Adrenal gland (tissue), 9 donors: ENCODE measurements at regions not wholly inside any gene's neighbourhood (a gene's known extent, or its start where the extent isn't known, plus 50 kb on each side); places are given as distances from the start of the nearest gene placed in this dataset.

Experiments used
- DNase-seq, 7 donors: peaks; one replicate each; pipeline ENCODE4 v3.0.0-alpha.2; 2019 to 2020
- H3K27ac ChIP-seq, 5 donors: fragments of 200-600 bp; sonication (generic) in 4 of 5; 1 replicate in 3 of 5; 2 replicates in 2 of 5; pipeline versions ENCODE4 v1.5.1 to v1.8.0; 2016 to 2020; ENCODE audit warnings: mild to moderate bottlenecking in 1 of 5
- H3K27me3 ChIP-seq: fragments of 200-600 bp; 2 replicates; pipeline ENCODE4 v1.8.0; 2021
- H3K36me3 ChIP-seq, 2 donors: fragments of 200-600 bp; replicated peaks in 1 of 2; 1 replicate in 1 of 2; 2 replicates in 1 of 2; pipeline versions ENCODE4 v1.5.1 to v1.8.0; 2018 to 2022
- H3K4me1 ChIP-seq, 2 donors: fragments of 200-600 bp; replicated peaks in 1 of 2; 1 replicate in 1 of 2; 2 replicates in 1 of 2; pipeline versions ENCODE4 v1.5.1 to v1.8.0; 2018 to 2021
- H3K4me3 ChIP-seq, 4 donors: fragments of 200-600 bp; sonication (generic) in 3 of 4; one replicate each; pipeline ENCODE4 v1.5.1; 2016 to 2018
- H3K9me3 ChIP-seq, 3 donors: fragments of 200-600 bp; sonication (generic) in 1 of 3; replicated peaks in 1 of 3; 1 replicate in 2 of 3; 2 replicates in 1 of 3; pipeline versions ENCODE4 v1.5.1 to v1.8.0; 2016 to 2021
- CTCF ChIP-seq, 6 experiments: fragments of 450-650 bp in 4 of 6; fragments of 200-600 bp in 2 of 6; sonication (generic) in 1 of 6; IDR thresholded peaks; 1 replicate in 5 of 6; 2 replicates in 1 of 6; pipeline versions ENCODE4 v1.5.1 to v1.8.0; 2016 to 2021; ENCODE audit warnings: antibody characterized with exemption in 6 of 6, mild to moderate bottlenecking in 2 of 6, moderate library complexity in 1 of 6
- POLR2A ChIP-seq, 2 donors: fragments of 450-650 bp; IDR thresholded peaks; one replicate each; pipeline ENCODE4 v1.6.1; 2017; ENCODE audit warnings: antibody characterized with exemption in 2 of 2, mild to moderate bottlenecking in 2 of 2, moderate library complexity in 1 of 2
- WGBS, 4 donors: extraction: QIAGEN DNeasy Blood & Tissue Kit in 2 of 4; methylation state at CpG; one replicate each; pipeline versions ENCODE4 v1.1.5 to v1.1.7; 2013 to 2017; 5-methylcytosine and 5-hydroxymethylcytosine counted together
- intact Hi-C, 2 donors: fragments of 100-400 bp; cut with DNase I; formaldehyde crosslinking; loops; one replicate each; pipeline versions ENCODE4 v1.14.1 to v1.15.0; 2022 to 2023
- donor health status: healthy with polysubstance abuse.
- donor health status: Bipolar disorder and iron deficiency.
- donor health status: DM: yes; HTN: yes; CAD: no.
- donor health status: DM: no; HTN: no; CAD: no.
- donor health status: DM: no; HTN: no; CAD: no.

GRCh38 chr18:1446765-1447164 lies 542.1 kb downstream of the ADCYAP1 start:
- Histone ChIP-seq H3K4me3 (no peak overlapping the region), H3K4me1 (no peaks in the 10 kb centered on the region), H3K36me3 (no peaks in the 10 kb centered on the region), H3K9me3 (no peaks in the 10 kb centered on the region), H3K27ac (no peak overlapping the region), H3K27me3 (no peaks in the 10 kb centered on the region)
- no peak for DNase-seq
- no peak for TF ChIP-seq CTCF (IDR thresholded peaks at IDR 0.05)
- TF ChIP-seq POLR2A (IDR thresholded peaks at IDR 0.05) = no peak
- intact Hi-C loops = no loop called here
- 40 to 47% (median 45%) methylated on average over 1 of the region's 1 CpG for WGBS, 4 donors

GRCh38 chr18:1452821-1453220 lies 548.1 kb downstream of the ADCYAP1 start:
- 0 to 79% (median 44%) methylated on average over 1 of the region's 1 CpG for WGBS, 4 donors

GRCh38 chr18:1455605-1456004 lies 550.9 kb downstream of the ADCYAP1 start:
- TF ChIP-seq CTCF (IDR thresholded peaks at IDR 0.05) = no peak
- no peak for TF ChIP-seq POLR2A (IDR thresholded peaks at IDR 0.05)
- Histone ChIP-seq H3K9me3 (no peaks in the 10 kb centered on the region), H3K4me3 (no peak overlapping the region), H3K27me3 (no peaks in the 10 kb centered on the region), H3K4me1 (no peaks in the 10 kb centered on the region), H3K36me3 (no peaks in the 10 kb centered on the region), H3K27ac (no peak overlapping the region)
- intact Hi-C loops = no loop called here
- no peak for DNase-seq

More at GRCh38 chr18:1452821-1453220, 548.1 kb downstream of the ADCYAP1 start:
- intact Hi-C loops = no loop called here
- DNase-seq = no peak
- TF ChIP-seq CTCF (IDR thresholded peaks at IDR 0.05) = no peak
- no peak for TF ChIP-seq POLR2A (IDR thresholded peaks at IDR 0.05)
- Histone ChIP-seq H3K4me3 (no peak overlapping the region), H3K27me3 (no peaks in the 10 kb centered on the region), H3K4me1 (no peaks in the 10 kb centered on the region), H3K27ac (no peak overlapping the region), H3K36me3 (no peaks in the 10 kb centered on the region), H3K9me3 (no peaks in the 10 kb centered on the region)

- no peak overlapping the region for H3K4me3 ChIP-seq
- DNase-seq = no peak
- intact Hi-C loops = no loop called here
- 45 to 77% (median 63%) methylated on average over 4 of the region's 4 CpGs for WGBS, 4 donors
- H3K9me3 ChIP-seq = no peaks in the 10 kb centered on the region
- no peaks in the 10 kb centered on the region for H3K36me3 ChIP-seq
- no peaks in the 10 kb centered on the region for H3K4me1 ChIP-seq
- H3K27me3 ChIP-seq = no peaks in the 10 kb centered on the region
- no peak overlapping the region for H3K27ac ChIP-seq
- TF ChIP-seq CTCF (IDR thresholded peaks at IDR 0.05) = no peak
Measured at GRCh38 chr18:1458547-1458946, 553.9 kb downstream of the ADCYAP1 start.
